NCI-H748 (cell line): ENCODE measurements at regions not wholly inside any gene's neighbourhood (a gene's known extent, or its start where the extent isn't known, plus 50 kb on each side); places are given as distances from the start of the nearest gene placed in this dataset.
A peak's percentile ranks its signal among the peaks of the same experiment; 100 is the strongest.

Experiments
- DNase-seq: peaks from one replicate; lab custom pipeline; 2025; ENCODE audit not compliant: unreplicated experiment; lab: John Stamatoyannopoulos, UW

GRCh38 chr5:120217001-120217400 lies 247.1 kb upstream of the PRR16 start:
- DNase-seq: no peak

- DNase-seq: no peak
These were observed 244.1 kb upstream of the PRR16 start for GRCh38 chr5:120219988-120220387.

- no peak for DNase-seq
These were observed 238.6 kb upstream of the PRR16 start for GRCh38 chr5:120225524-120225923.

DNA sequence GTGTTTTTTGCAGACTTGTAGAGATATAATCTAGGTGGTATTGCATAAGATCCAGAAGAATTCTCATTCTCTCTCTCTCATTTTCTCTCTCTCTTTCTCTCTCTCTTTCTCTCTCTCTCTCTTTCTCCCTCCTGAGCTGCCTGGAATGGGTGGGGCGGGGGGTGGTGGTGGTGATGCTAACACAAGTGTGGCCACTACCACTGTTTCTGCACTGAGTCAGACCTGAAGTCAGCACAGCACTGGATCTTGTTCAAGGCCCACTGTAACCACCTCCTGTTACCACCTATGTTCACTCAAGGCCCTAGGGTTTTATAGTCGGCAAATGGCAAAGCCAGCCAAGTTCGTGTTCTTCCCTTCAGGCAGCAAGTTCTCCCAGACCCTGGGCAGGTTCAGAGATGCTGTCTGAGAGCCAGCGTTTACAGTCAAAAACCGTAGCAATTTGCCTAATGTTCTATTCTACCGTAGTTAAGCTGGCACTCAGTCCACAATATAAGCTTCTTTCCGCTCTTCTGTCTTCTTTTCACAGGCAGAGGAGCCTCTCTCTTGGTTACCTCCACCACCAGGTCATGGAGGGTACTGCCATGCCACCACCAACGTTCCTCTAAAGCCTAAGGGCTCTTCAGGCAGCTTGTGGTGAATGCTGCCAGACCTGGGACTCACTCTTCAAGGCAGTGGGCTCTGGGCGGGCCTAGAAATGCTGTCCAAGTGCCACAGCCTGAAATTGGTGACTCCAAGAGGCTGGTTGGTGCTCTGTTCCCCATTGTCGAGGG lies 235.7 kb upstream of the PRR16 start:
- no peak for DNase-seq

- DNase-seq: no peak
These were observed 235.1 kb upstream of the PRR16 start for GRCh38 chr5:120229036-120229435.

DNA sequence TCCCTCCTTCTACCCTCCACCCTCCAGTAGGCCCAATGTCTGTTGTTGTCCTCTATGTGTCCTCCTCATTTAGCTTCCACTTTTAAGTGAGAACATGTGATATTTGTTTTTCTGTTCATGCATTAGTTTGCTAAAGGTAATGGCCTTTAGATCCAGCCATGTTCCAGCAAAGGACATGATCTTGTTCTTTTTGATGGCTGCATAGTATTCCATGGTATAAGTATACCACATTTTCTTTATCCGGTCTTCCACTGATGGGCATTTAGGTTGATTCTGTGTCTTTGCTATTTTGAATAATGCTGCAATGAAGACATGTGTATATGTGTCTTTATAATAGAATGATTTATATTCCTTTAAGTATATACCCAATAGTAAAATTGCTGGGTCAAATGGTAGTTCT lies 232.5 kb upstream of the PRR16 start:
- DNase-seq: no peak

GRCh38 chr5:120236360-120236759 lies 227.7 kb upstream of the PRR16 start:
- DNase-seq: no peak

DNA sequence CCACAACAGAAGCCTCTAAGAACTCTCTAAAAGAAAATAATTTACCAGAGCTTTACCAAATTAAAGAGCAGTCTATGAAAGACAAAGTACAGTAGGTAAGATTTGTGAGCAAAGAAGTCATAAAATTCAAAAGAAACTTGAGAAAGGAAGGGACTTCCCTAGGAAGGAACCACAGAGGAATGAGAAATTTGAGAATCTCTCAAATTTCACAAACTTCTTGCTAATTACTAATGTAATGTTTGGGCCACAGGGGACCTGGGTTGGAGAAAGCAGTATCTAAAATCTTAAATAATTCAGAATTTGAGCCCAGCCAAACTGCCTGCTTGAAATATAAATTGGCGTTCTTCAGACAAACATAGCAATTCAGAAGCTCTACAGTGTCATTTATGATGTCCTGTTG lies 225.0 kb upstream of the PRR16 start:
- DNase-seq: no peak

GRCh38 chr5:120240706-120241105 lies 223.4 kb upstream of the PRR16 start:
- DNase-seq: no peak

GRCh38 chr5:120241400-120241799 lies 222.7 kb upstream of the PRR16 start:
- DNase-seq: no peak

DNA sequence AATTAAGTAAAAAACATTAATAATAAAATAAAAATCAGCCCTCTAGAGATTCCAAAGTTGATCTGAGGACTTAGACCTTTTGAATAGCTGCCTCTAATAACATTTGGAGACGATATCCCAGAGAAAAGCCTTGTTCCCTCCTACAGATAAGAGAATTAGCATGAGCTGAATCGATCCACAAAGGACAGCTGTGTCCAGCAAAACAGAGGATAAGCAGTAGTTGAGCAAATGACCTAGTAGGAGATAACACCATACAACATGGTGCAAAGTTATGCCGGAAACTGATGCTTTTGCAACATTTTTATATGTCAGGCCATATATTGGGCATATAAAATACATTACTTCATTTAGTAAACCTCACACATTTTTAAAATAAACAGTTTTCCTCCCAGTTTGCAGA lies 212.2 kb upstream of the PRR16 start:
- no peak for DNase-seq

DNA sequence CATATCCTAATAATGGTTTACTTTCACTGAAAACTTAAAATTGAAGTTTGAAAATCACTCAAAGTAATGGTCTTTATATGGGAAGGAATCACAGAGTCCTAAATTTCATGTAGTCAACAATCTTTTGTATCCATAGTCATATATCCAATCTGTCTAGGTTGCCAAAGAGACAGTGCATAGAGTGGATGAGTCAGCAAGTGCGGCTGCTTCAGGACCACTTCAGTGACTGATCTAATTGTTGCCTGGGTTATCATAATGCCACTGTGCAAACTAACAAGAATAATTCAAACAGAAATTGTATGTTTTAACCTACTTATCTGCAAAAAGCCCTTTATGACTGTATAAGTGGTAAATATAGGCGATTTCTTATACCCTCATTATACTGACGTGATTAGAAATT lies 211.3 kb upstream of the PRR16 start:
- DNase-seq: peak; percentile 52

DNA sequence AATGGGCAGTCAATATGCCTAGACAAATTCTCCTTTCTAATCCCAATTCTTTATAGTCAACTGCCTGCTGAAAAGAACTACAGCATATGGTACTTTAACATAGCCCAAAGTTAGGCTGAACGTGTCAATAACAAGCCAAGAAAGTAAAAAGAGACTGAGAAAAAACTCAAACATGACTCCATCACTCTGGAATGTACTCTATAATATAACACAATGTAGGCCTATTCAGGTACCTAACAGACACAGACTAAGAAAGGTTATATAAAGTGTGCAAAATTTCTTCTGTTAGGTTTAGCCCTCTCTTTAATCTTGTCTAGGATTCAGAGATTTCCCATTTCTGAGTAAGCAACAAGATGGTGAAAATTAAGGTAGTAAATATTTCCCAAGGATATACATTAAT lies 209.7 kb upstream of the PRR16 start:
- DNase-seq: no peak

DNA sequence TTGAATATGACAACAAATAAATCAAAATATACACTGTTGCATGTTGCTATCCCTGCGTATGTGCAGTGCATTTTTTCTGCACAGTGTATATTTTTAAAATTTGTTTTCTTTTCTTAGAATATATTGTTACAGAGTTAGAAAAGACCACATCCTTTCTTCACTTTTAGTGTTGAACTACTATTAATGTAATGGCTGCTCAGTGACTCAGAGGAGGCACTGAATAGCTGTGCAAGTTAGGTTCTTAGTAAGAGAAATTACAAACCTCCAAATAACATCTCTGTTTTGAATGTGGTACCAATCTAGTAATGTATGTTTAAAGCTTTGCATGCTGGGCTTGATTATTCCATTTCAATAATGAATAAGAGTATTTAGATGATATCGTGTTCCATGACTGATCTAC lies 208.9 kb upstream of the PRR16 start:
- no peak for DNase-seq

DNA sequence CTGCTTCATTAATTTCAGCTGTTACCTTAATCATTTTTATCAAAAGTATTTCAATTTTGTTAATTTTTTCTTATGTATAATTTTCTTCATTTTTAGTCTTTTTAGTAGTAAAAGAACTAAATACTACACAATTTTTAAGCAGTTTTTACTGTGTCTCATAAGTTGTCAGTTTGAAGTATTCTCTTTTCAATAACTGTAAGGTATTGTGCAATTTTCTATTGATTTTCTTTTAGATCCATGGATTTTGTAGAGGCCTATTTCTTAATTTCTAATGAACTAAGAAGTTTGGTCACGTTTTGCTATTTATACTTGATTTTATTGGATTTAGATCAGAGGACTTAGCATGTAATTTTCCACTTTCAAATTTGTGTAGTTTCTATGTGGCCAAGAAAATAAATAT lies 207.7 kb upstream of the PRR16 start:
- DNase-seq: no peak

DNA sequence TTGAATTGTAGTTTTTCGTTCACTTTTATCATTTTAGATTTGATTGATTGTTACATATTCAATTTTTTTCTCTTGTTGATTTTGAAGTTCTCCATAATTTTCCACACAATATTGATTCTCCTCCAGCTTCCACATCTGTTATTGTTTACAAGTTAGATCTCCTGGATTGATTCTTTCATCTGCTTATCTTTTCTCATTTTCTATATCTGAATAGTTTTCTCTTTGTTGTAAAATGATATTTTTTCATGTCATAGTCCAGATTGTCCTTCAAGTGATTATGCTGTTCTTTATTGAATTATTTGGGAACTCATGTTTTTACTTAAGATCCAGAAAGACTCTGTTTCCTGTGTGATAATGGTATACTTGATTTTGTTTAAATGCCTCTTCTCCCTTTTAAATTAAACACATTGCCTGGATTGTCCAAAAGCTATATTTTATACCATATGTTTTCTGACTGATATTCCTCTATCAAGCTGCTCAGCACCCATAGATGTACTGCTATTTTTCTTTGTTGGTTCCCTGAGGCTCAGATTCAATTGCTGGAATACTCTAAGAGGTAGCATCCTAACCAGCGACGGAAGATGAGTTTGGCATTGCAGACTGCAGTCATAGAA lies 206.6 kb upstream of the PRR16 start:
- DNase-seq: no peak

DNA sequence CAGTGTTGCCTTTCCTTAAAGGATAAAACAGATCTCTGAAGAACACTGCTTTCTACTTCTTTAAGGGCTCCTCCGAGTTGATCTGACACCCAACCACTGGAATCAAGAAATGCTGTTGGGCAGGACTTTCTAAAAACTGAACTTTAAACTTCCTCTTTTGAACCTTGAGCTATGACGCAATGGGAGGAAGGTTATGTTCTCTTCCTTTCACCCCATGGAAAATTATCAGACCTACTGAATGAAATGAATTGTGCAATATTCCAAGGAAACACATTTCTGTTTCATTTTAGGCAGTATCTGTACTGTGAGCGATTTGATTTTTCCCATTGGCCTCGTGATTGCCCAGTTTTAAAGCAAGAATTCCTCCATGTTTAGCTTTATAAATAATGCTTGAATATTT lies 206.0 kb upstream of the PRR16 start:
- no peak for DNase-seq

- no peak for DNase-seq
These were observed 203.4 kb upstream of the PRR16 start for GRCh38 chr5:120260651-120261050.

- no peak for DNase-seq
These were observed 193.6 kb upstream of the PRR16 start for GRCh38 chr5:120270498-120270897.

GRCh38 chr5:120293796-120294195 lies 170.3 kb upstream of the PRR16 start:
- DNase-seq: no peak

DNA sequence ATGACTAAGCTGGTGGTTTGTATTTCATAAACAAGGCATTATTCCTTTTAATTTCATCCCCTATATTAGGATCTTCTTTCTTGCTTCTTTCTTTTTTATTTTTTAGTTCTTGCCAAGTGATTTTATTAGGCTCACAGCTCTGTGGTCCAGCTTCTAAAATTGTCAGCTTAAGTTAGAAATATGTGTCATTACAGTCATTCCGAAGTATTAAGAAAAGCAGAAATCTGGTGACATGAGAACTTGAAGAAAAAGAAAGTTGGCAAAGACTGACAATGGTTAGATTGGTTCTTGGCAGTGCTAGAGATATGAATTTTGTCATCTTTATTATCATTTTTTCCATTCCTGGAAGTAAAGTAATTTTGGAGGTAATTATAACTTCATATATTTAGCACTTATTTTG lies 166.5 kb upstream of the PRR16 start:
- DNase-seq: no peak

- no peak for DNase-seq
These were observed 165.1 kb upstream of the PRR16 start for GRCh38 chr5:120298981-120299380.

DNA sequence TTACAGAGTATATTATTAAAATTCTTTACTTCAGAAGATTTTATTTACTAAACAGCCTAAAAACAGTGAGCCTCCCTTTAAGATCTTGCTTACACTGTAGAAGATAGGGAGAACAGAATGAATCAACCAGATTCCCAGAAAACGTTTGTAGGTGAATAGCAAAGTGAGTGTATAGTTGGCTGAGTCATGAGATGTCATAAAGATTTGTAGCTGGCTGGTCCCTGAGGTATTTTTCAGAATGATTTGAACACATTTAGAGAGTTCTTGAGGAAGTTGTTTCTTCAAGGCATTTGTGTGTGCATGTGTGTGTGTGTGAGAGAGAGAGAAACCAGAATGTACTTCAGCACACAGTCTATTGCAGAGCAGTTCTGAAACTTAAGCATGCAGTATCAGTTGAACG lies 159.4 kb upstream of the PRR16 start:
- no peak for DNase-seq
